ENCODE measurements at regions not wholly inside any gene's neighbourhood (a gene's known extent, or its start where the extent isn't known, plus 50 kb on each side); places are given as distances from the start of the nearest gene placed in this dataset.

- Mint-ChIP-seq H3K27me3 (ENCODE audit: insufficient read depth, unreplicated experiment) (peaks cover 2% of the 10 kb centered on the region), H3K9me3 (ENCODE audit: unreplicated experiment) (no peaks in the 10 kb centered on the region), H3K27ac (ENCODE audit: unreplicated experiment) (no peak overlapping the region), H3K4me3 (ENCODE audit: unreplicated experiment) (no peak overlapping the region), H3K4me1 (ENCODE audit: low read depth, unreplicated experiment) (no peaks in the 10 kb centered on the region), H3K36me3 (ENCODE audit: insufficient read depth, unreplicated experiment) (no peaks in the 10 kb centered on the region)
- H3K4me3 ChIP-seq (ENCODE audit: low read depth, low read length), result no peak overlapping the region
- H3K27me3 ChIP-seq (replicated peaks; ENCODE audit: control insufficient read depth, insufficient read depth, low read length), result no peaks in the 10 kb centered on the region
- ChIA-PET CTCF (no interaction called here), POLR2A (no interaction called here)
- intact Hi-C loops (cut with micrococcal nuclease; ENCODE audit: unreplicated experiment), result loop anchor here (5.0 kb wide), 2 partner anchors 48 to 253 kb away; no protein-coding TSS in a partner anchor
- TF ChIP-seq CTCF (IDR thresholded peaks at IDR 0.05; ENCODE audit: insufficient read depth in 1 of 2, low read depth in 1 of 2, low read length in 1 of 2, severe bottlenecking in 1 of 2, unreplicated experiment in 1 of 2), result no peak
- no peaks in the 10 kb centered on the region for H3K9me3 ChIP-seq
- no TSS peak for BruUV-seq (replicated peaks)
- no peaks in the 10 kb centered on the region; the same call in 1 of the 2 replicates for H3K4me1 ChIP-seq
- no peak for DNase-seq
- no peaks in the 10 kb centered on the region for H3K36me3 ChIP-seq (ENCODE audit: control insufficient read depth, insufficient read depth, low read length)
These were observed 124.2 kb downstream of the TMEM161B start for GRCh38 chr5:88144219-88145001.

GRCh38 chr5:88143693-88144218, 124.9 kb downstream of the TMEM161B start:
- Histone ChIP-seq H3K9me3 (no peaks in the 10 kb centered on the region), H3K27me3 (replicated peaks; ENCODE audit: control insufficient read depth, insufficient read depth, low read length) (no peaks in the 10 kb centered on the region), H3K4me1 (no peaks in the 10 kb centered on the region; the same call in 1 of the 2 replicates), H3K4me3 (ENCODE audit: low read depth, low read length) (no peak overlapping the region), H3K36me3 (ENCODE audit: control insufficient read depth, insufficient read depth, low read length) (no peaks in the 10 kb centered on the region)
- CTCF ChIA-PET, result no interaction called here
- BruUV-seq (replicated peaks), result no TSS peak
- DNase-seq, result no peak
- Mint-ChIP-seq H3K27ac (ENCODE audit: unreplicated experiment) (no peak overlapping the region), H3K27me3 (ENCODE audit: insufficient read depth, unreplicated experiment) (peaks cover 2% of the 10 kb centered on the region), H3K36me3 (ENCODE audit: insufficient read depth, unreplicated experiment) (no peaks in the 10 kb centered on the region), H3K4me3 (ENCODE audit: unreplicated experiment) (no peak overlapping the region), H3K4me1 (ENCODE audit: low read depth, unreplicated experiment) (no peaks in the 10 kb centered on the region), H3K9me3 (ENCODE audit: unreplicated experiment) (no peaks in the 10 kb centered on the region)
- intact Hi-C loops (cut with micrococcal nuclease; ENCODE audit: unreplicated experiment), result loop anchor here (5.0 kb wide), 2 partner anchors 49 to 254 kb away; no protein-coding TSS in a partner anchor
- TF ChIP-seq CTCF (IDR thresholded peaks at IDR 0.05; ENCODE audit: insufficient read depth in 1 of 2, low read depth in 1 of 2, low read length in 1 of 2, severe bottlenecking in 1 of 2, unreplicated experiment in 1 of 2), result no peak
- POLR2A ChIA-PET, result no interaction called here

GRCh38 chr5:88142886-88143692, 125.6 kb downstream of the TMEM161B start:
- Histone ChIP-seq H3K9me3 (no peaks in the 10 kb centered on the region), H3K27me3 (replicated peaks; ENCODE audit: control insufficient read depth, insufficient read depth, low read length) (no peaks in the 10 kb centered on the region), H3K36me3 (ENCODE audit: control insufficient read depth, insufficient read depth, low read length) (no peaks in the 10 kb centered on the region), H3K4me3 (ENCODE audit: low read depth, low read length) (no peak overlapping the region), H3K4me1 (no peaks in the 10 kb centered on the region; the same call in 1 of the 2 replicates)
- Mint-ChIP-seq H3K27ac (ENCODE audit: unreplicated experiment) (no peak overlapping the region), H3K4me3 (ENCODE audit: unreplicated experiment) (no peak overlapping the region), H3K27me3 (ENCODE audit: insufficient read depth, unreplicated experiment) (peaks cover 2% of the 10 kb centered on the region), H3K36me3 (ENCODE audit: insufficient read depth, unreplicated experiment) (no peaks in the 10 kb centered on the region), H3K9me3 (ENCODE audit: unreplicated experiment) (no peaks in the 10 kb centered on the region), H3K4me1 (ENCODE audit: low read depth, unreplicated experiment) (no peaks in the 10 kb centered on the region)
- no peak for DNase-seq
- TF ChIP-seq CTCF (IDR thresholded peaks at IDR 0.05; ENCODE audit: insufficient read depth in 1 of 2, low read depth in 1 of 2, low read length in 1 of 2, severe bottlenecking in 1 of 2, unreplicated experiment in 1 of 2), result no peak
- BruUV-seq (replicated peaks), result no TSS peak
- POLR2A ChIA-PET, result no interaction called here
- CTCF ChIA-PET, result no interaction called here
- intact Hi-C loops (cut with micrococcal nuclease; ENCODE audit: unreplicated experiment), result loop anchor here (5.0 kb wide), 2 partner anchors 49 to 254 kb away; no protein-coding TSS in a partner anchor
